Panc1 (cell line): ENCODE measurements at regions not wholly inside any gene's neighbourhood (a gene's known extent, or its start where the extent isn't known, plus 50 kb on each side); places are given as distances from the start of the nearest gene placed in this dataset.

Source experiments
- ATAC-seq: fragments of 200-7000 bp; cut with Tn5 transposase; 2 replicates; pipeline ENCODE4 v1.9.1; 2020; ENCODE audit warnings: mild to moderate bottlenecking, moderate library complexity
- BruUV-seq: library from RNA; stranded (reverse); fragments of 400-500 nt; replicated peaks from 2 replicates; lab custom pipeline; 2021; lab: Mats Ljungman, UMichigan
- CTCF ChIA-PET: fragments of 300-600 bp; sonication (Branson Sonifier 250); formaldehyde crosslinking; loops from one replicate; lab custom pipeline; 2022; ENCODE audit warnings: antibody characterized with exemption; lab: Charles Lee
- POLR2A ChIA-PET: fragments of 300-600 bp; sonication (Branson Sonifier 250); formaldehyde crosslinking; loops from one replicate; lab custom pipeline; 2022; ENCODE audit warnings: antibody characterized with exemption; lab: Charles Lee
- DNase-seq: peaks from one replicate; pipeline ENCODE4 v3.0.0-alpha.2; 2010; ENCODE audit warnings: low read depth, low spot score
- H3K27ac ChIP-seq: 2 replicates; pipeline ENCODE4 v1.5.1; 2011; ENCODE audit warnings: mild to moderate bottlenecking, low read length, inconsistent platforms
- H3K27me3 ChIP-seq: fragments of 200-500 bp; sonication (Bioruptor generic); 2 replicates; pipeline ENCODE4 v1.6.0; 2014; ENCODE audit warnings: low read length, inconsistent platforms; ENCODE audit not compliant: control insufficient read depth, insufficient read depth
- H3K36me3 ChIP-seq: fragments of 200-500 bp; sonication (Bioruptor generic); 2 replicates; pipeline ENCODE4 v1.5.1; 2014; ENCODE audit warnings: inconsistent platforms, mild to moderate bottlenecking, low read length, moderate library complexity; ENCODE audit not compliant: control insufficient read depth, insufficient read depth
- H3K4me1 ChIP-seq: 2 replicates; pipeline ENCODE4 v1.5.1; 2011; ENCODE audit warnings: inconsistent platforms, mild to moderate bottlenecking, low read length, moderate library complexity; ENCODE audit not compliant: control insufficient read depth, insufficient read depth
- H3K4me3 ChIP-seq, 2 experiments: 2 replicates each; pipeline ENCODE4 v1.5.1; 2011 to 2012; ENCODE audit warnings: low read depth in 2 of 2, low read length in 2 of 2, mild to moderate bottlenecking in 2 of 2, inconsistent platforms in 1 of 2, moderate library complexity in 1 of 2
- H3K9me3 ChIP-seq: fragments of 200-500 bp; sonication (Bioruptor generic); 2 replicates; pipeline ENCODE4 v1.5.1; 2014; ENCODE audit warnings: low read depth, mild to moderate bottlenecking, inconsistent platforms, low read length, moderate library complexity; ENCODE audit not compliant: control insufficient read depth, insufficient read depth
- POLR2AphosphoS5 ChIP-seq: IDR thresholded peaks from 2 replicates; pipeline ENCODE4 v1.6.1; 2012; ENCODE audit warnings: mild to moderate bottlenecking, low read depth, low read length, moderate library complexity
- SIN3A ChIP-seq: IDR thresholded peaks from 2 replicates; pipeline ENCODE4 v1.6.1; 2012; ENCODE audit warnings: low read depth, mild to moderate bottlenecking, low read length, moderate library complexity, borderline replicate concordance; ENCODE audit not compliant: insufficient read depth
- TCF7L2 ChIP-seq: IDR thresholded peaks from 2 replicates; pipeline ENCODE4 v1.6.1; 2011; ENCODE audit warnings: mild to moderate bottlenecking, low read depth, low read length, inconsistent platforms
- in situ Hi-C: cut with HindIII; loops from 2 replicates; pipeline ENCODE4 v1.10.0; 2016; ENCODE audit warnings: low sequenced_read_pairs, low pct_unique_long_range_greater_than_20kb
- intact Hi-C: fragments of 100-400 bp; cut with micrococcal nuclease; formaldehyde crosslinking; loops from one replicate; pipeline ENCODE4 v1.10.0; 2022; ENCODE audit not compliant: unreplicated experiment
- TF ChIP-seq, protein P1 (sequence below): fragments of 450-650 bp; IDR thresholded peaks from 2 replicates; pipeline ENCODE4 v1.5.1; 2017; ENCODE audit warnings: mild to moderate bottlenecking
- TF ChIP-seq, protein P2 (sequence below), 2 experiments: IDR thresholded peaks; 2 replicates each; pipeline ENCODE4 v1.6.1; 2011 to 2012; ENCODE audit warnings: low read depth in 2 of 2, control low read depth in 1 of 2, low read length in 1 of 2, mild to moderate bottlenecking in 1 of 2, moderate library complexity in 1 of 2; ENCODE audit not compliant: insufficient read depth in 1 of 2

DNA sequence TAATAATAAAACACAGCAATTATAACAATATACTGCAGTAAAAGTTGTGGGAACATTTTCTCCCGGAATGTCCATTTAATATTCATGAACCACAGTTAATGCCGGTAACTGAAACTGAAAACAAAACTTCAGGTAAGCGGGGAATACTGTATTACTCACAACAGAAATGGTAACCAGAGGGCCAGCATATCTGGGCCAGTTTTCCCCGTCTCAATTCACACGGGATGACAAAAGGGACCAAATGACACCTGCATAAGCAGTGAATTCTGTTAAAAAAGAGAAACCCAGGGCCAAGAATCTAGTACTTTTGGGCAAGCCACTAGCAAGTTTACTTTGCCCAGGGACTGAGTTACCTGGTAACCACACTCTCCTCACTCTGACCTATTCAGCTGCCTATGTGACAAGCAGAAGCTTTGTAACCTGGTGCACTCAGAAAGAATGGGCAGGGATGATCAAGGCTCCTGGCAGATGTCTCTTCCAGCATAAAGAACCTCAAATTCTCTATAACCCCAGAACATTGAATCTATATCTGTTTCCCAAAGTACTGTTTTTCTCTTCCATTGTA, 1171.2 kb downstream of the DIAPH3 start:
- intact Hi-C loops (no loop called here), in situ Hi-C loops (no loop called here)
- Histone ChIP-seq H3K36me3 (no peaks in the 10 kb centered on the region), H3K4me3 (no peak overlapping the region), H3K9me3 (no peaks in the 10 kb centered on the region), H3K27ac (no peak overlapping the region), H3K4me1 (no peaks in the 10 kb centered on the region), H3K27me3 (no peaks in the 10 kb centered on the region)
- DNase-seq = no peak
- ATAC-seq = no peak
- CTCF ChIA-PET = no interaction called here
- TF ChIP-seq, protein P1, sequence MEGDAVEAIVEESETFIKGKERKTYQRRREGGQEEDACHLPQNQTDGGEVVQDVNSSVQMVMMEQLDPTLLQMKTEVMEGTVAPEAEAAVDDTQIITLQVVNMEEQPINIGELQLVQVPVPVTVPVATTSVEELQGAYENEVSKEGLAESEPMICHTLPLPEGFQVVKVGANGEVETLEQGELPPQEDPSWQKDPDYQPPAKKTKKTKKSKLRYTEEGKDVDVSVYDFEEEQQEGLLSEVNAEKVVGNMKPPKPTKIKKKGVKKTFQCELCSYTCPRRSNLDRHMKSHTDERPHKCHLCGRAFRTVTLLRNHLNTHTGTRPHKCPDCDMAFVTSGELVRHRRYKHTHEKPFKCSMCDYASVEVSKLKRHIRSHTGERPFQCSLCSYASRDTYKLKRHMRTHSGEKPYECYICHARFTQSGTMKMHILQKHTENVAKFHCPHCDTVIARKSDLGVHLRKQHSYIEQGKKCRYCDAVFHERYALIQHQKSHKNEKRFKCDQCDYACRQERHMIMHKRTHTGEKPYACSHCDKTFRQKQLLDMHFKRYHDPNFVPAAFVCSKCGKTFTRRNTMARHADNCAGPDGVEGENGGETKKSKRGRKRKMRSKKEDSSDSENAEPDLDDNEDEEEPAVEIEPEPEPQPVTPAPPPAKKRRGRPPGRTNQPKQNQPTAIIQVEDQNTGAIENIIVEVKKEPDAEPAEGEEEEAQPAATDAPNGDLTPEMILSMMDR = no peak
- TF ChIP-seq TCF7L2 (no peak), POLR2AphosphoS5 (no peak), SIN3A (no peak)
- TF ChIP-seq, protein P2, sequence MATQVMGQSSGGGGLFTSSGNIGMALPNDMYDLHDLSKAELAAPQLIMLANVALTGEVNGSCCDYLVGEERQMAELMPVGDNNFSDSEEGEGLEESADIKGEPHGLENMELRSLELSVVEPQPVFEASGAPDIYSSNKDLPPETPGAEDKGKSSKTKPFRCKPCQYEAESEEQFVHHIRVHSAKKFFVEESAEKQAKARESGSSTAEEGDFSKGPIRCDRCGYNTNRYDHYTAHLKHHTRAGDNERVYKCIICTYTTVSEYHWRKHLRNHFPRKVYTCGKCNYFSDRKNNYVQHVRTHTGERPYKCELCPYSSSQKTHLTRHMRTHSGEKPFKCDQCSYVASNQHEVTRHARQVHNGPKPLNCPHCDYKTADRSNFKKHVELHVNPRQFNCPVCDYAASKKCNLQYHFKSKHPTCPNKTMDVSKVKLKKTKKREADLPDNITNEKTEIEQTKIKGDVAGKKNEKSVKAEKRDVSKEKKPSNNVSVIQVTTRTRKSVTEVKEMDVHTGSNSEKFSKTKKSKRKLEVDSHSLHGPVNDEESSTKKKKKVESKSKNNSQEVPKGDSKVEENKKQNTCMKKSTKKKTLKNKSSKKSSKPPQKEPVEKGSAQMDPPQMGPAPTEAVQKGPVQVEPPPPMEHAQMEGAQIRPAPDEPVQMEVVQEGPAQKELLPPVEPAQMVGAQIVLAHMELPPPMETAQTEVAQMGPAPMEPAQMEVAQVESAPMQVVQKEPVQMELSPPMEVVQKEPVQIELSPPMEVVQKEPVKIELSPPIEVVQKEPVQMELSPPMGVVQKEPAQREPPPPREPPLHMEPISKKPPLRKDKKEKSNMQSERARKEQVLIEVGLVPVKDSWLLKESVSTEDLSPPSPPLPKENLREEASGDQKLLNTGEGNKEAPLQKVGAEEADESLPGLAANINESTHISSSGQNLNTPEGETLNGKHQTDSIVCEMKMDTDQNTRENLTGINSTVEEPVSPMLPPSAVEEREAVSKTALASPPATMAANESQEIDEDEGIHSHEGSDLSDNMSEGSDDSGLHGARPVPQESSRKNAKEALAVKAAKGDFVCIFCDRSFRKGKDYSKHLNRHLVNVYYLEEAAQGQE (IDR thresholded peaks at IDR 0.05; ENCODE audit: insufficient read depth in 1 of 2, low read depth in 2 of 2, low read length in 1 of 2) = no peak
- no TSS peak for BruUV-seq
- POLR2A ChIA-PET = no interaction called here

DNA sequence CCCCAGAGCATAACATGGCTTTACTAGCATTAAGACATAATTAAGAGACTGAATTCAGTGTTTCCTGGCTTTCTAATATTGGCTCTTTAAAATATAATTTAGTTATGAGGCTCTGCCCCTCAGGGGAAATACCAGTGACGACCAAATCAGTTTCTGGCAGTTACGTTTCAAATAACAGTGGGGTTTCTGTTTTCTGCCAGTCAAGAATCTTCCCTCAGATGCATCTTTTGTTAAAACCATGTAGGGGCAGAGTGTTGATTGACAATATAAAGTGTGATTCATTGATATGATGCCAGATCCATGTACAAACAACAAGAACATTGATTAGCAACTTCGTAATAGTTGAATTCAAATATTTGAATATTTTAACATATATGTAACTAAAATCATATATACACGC, 1169.7 kb downstream of the DIAPH3 start:
- in situ Hi-C loops = no loop called here
- H3K36me3 ChIP-seq = no peaks in the 10 kb centered on the region
- H3K4me3 ChIP-seq = no peak overlapping the region
- intact Hi-C loops = no loop called here
- CTCF ChIA-PET = no interaction called here
- no peaks in the 10 kb centered on the region for H3K4me1 ChIP-seq
- DNase-seq = no peak
- H3K9me3 ChIP-seq = no peaks in the 10 kb centered on the region
- TF ChIP-seq SIN3A (no peak), TCF7L2 (no peak), POLR2AphosphoS5 (no peak)
- TF ChIP-seq, protein P1 = no peak
- TF ChIP-seq, protein P2 (IDR thresholded peaks at IDR 0.05; ENCODE audit: insufficient read depth in 1 of 2, low read depth in 2 of 2, low read length in 1 of 2) = no peak
- POLR2A ChIA-PET = no interaction called here
- BruUV-seq = no TSS peak
- no peak for ATAC-seq
- no peak overlapping the region for H3K27ac ChIP-seq
- H3K27me3 ChIP-seq = no peaks in the 10 kb centered on the region
